Immature natural killer cell (primary cell): ENCODE measurements at regions not wholly inside any gene's neighbourhood (a gene's known extent, or its start where the extent isn't known, plus 50 kb on each side); places are given as distances from the start of the nearest gene placed in this dataset.

Experiments
- DNase-seq, 3 donors: peaks; one replicate each; pipeline ENCODE4 v3.0.0; 2022; ENCODE audit warnings: mixed read lengths in 1 of 3
- H3K27ac Mint-ChIP-seq, 6 donors: one replicate each; pipeline ENCODE4 v1.8.0; 2020; ENCODE audit warnings: mixed read lengths in 6 of 6, mild to moderate bottlenecking in 5 of 6, inconsistent platforms in 4 of 6, moderate library complexity in 3 of 6
- H3K27me3 Mint-ChIP-seq, 3 donors: one replicate each; pipeline ENCODE4 v1.8.0; 2020 to 2021; ENCODE audit warnings: low read depth in 3 of 3, mild to moderate bottlenecking in 3 of 3, mixed read lengths in 3 of 3, moderate library complexity in 3 of 3, inconsistent platforms in 1 of 3
- H3K36me3 Mint-ChIP-seq, 3 donors: one replicate each; pipeline ENCODE4 v1.8.0; 2020; ENCODE audit warnings: mixed read lengths in 3 of 3, inconsistent platforms in 2 of 3, mild to moderate bottlenecking in 2 of 3
- H3K4me1 Mint-ChIP-seq, 2 donors: one replicate each; pipeline ENCODE4 v1.8.0; 2020; ENCODE audit warnings: inconsistent platforms in 2 of 2, mild to moderate bottlenecking in 2 of 2, mixed read lengths in 2 of 2, moderate library complexity in 1 of 2
- H3K4me3 Mint-ChIP-seq, 5 donors: one replicate each; pipeline ENCODE4 v1.8.0; 2020; ENCODE audit warnings: mild to moderate bottlenecking in 5 of 5, mixed read lengths in 5 of 5, inconsistent platforms in 3 of 5, moderate library complexity in 3 of 5
- H3K9me3 Mint-ChIP-seq, 6 donors: one replicate each; pipeline ENCODE4 v1.8.0; 2020; ENCODE audit warnings: mild to moderate bottlenecking in 6 of 6, mixed read lengths in 6 of 6, inconsistent platforms in 4 of 6, moderate library complexity in 3 of 6

GRCh38 chr10:84059526-84059925 is 79.8 kb upstream of the GHITM start:
- Mint-ChIP-seq H3K36me3 (no peaks in the 10 kb centered on the region), H3K27me3 (peaks cover 7 to 10% (median 8%) of the 10 kb centered on the region in 3 donors), H3K9me3 (no peaks in the 10 kb centered on the region), H3K4me3 (no peak overlapping the region), H3K27ac (no peak overlapping the region), H3K4me1 (no peaks in the 10 kb centered on the region)
- DNase-seq: no peak

DNA sequence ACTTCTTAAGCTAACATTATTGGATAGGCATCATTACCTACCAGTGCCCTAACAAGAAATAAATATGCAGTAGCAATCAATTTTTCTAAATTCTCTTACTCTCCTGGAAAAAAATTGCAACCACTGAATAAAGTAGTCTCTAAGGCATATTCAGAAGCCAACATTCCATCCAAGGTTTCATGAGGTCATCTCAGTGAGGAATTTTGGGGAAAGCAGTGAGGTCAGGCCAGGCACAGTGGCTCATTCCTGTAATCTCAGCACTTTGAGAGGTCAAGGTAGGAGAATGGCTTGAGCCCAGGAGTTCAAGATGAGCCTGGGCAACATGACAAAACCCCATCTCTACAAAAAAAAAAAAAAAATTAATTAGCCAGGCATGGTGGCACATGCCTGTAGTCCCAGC is 75.9 kb upstream of the GHITM start:
- Mint-ChIP-seq H3K9me3 (no peaks in the 10 kb centered on the region), H3K4me1 (no peaks in the 10 kb centered on the region), H3K27ac (no peak overlapping the region), H3K27me3 (peaks cover 4 to 17% (median 9%) of the 10 kb centered on the region in 3 donors), H3K36me3 (no peaks in the 10 kb centered on the region), H3K4me3 (no peak overlapping the region)
- no peak for DNase-seq

GRCh38 chr10:84065804-84066601 is 73.3 kb upstream of the GHITM start:
- H3K27ac Mint-ChIP-seq: no peak overlapping the region
- DNase-seq: no peak
- H3K4me3 Mint-ChIP-seq: no peak overlapping the region

GRCh38 chr10:84074521-84074920 is 64.8 kb upstream of the GHITM start:
- Mint-ChIP-seq H3K36me3 (no peaks in the 10 kb centered on the region), H3K27ac (no peak overlapping the region), H3K4me1 (no peaks in the 10 kb centered on the region), H3K27me3 (peaks cover 3 to 4% (median 3%) of the 10 kb centered on the region in 3 donors), H3K4me3 (no peak overlapping the region), H3K9me3 (no peaks in the 10 kb centered on the region)
- DNase-seq: no peak

More at GRCh38 chr10:84065804-84066601, 73.3 kb upstream of the GHITM start:
- Mint-ChIP-seq H3K4me1 (no peaks in the 10 kb centered on the region), H3K9me3 (no peaks in the 10 kb centered on the region), H3K36me3 (no peaks in the 10 kb centered on the region), H3K27me3 (peaks cover 0 to 13% (median 9%) of the 10 kb centered on the region in 3 donors)

GRCh38 chr10:84075226-84076046 is 63.9 kb upstream of the GHITM start:
- H3K27me3 Mint-ChIP-seq: peaks cover 3 to 4% (median 3%) of the 10 kb centered on the region in 3 donors
- H3K4me3 Mint-ChIP-seq: no peak overlapping the region
- no peaks in the 10 kb centered on the region for H3K9me3 Mint-ChIP-seq
- H3K36me3 Mint-ChIP-seq: no peaks in the 10 kb centered on the region
- DNase-seq: no peak
- H3K4me1 Mint-ChIP-seq: no peaks in the 10 kb centered on the region
- no peak overlapping the region for H3K27ac Mint-ChIP-seq

DNA sequence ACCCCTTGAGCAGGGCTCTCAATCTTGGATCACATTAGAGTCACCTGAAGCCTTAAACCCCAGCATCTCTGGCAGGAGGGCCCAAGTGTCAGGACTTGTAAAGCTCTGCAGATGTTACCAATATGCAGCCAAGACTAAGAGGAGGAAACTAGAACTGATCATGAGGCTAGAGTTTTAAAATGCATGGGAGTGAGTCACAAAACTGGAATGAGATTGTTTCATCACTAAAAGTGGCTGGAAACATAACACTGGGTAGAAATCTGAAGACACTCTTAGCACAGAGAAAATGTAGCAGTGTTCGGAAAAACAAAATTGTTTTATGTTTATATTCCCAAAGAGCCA is 63.3 kb upstream of the GHITM start:
- Mint-ChIP-seq H3K36me3 (no peaks in the 10 kb centered on the region), H3K9me3 (no peaks in the 10 kb centered on the region), H3K27ac (no peak overlapping the region), H3K4me3 (no peak overlapping the region), H3K4me1 (no peaks in the 10 kb centered on the region), H3K27me3 (peaks cover 3 to 4% (median 3%) of the 10 kb centered on the region in 3 donors)
- DNase-seq: no peak

- Mint-ChIP-seq H3K27me3 (peaks cover 3 to 4% (median 3%) of the 10 kb centered on the region in 3 donors), H3K4me3 (no peak overlapping the region), H3K4me1 (no peaks in the 10 kb centered on the region), H3K27ac (no peak overlapping the region), H3K36me3 (no peaks in the 10 kb centered on the region), H3K9me3 (no peaks in the 10 kb centered on the region)
- DNase-seq: no peak
Measured at GRCh38 chr10:84076540-84077195, 62.6 kb upstream of the GHITM start.

GRCh38 chr10:84077768-84078167 is 61.5 kb upstream of the GHITM start:
- Mint-ChIP-seq H3K36me3 (no peaks in the 10 kb centered on the region), H3K27me3 (peaks cover 2 to 6% (median 4%) of the 10 kb centered on the region in 3 donors), H3K9me3 (no peaks in the 10 kb centered on the region), H3K27ac (no peak overlapping the region), H3K4me3 (no peak overlapping the region), H3K4me1 (no peaks in the 10 kb centered on the region)
- no peak for DNase-seq

- Mint-ChIP-seq H3K9me3 (peaks cover 0 to 1% (median 0%) of the 10 kb centered on the region in 6 donors), H3K4me1 (no peaks in the 10 kb centered on the region), H3K27ac (no peak overlapping the region), H3K36me3 (no peaks in the 10 kb centered on the region), H3K4me3 (no peak overlapping the region), H3K27me3 (peaks cover 1 to 6% (median 4%) of the 10 kb centered on the region in 3 donors)
- no peak for DNase-seq
Measured at GRCh38 chr10:84078771-84079170, 60.5 kb upstream of the GHITM start.

DNA sequence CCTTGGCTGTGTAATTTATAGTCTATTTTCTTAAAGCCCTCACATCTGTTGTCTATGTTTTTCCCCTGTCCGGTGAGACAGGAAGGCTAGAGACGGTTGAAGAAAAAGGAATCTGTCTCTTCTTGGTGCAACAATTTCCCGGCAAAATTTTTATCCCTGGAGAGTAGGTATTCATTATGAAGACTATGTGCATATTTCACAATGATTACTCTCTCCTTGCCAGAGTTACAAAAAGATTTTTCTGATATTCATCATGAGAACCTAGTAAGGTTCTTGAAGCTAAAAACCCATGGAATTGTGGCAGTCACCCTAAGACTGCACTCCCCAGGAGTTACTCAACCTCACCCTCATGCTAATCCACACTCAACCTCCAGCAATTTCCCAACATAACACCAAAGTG is 55.0 kb upstream of the GHITM start:
- Mint-ChIP-seq H3K36me3 (no peaks in the 10 kb centered on the region), H3K27me3 (peaks cover 3 to 14% (median 8%) of the 10 kb centered on the region in 3 donors), H3K4me1 (no peaks in the 10 kb centered on the region), H3K9me3 (peaks cover 0 to 9% (median under 1%) of the 10 kb centered on the region in 6 donors), H3K27ac (no peak overlapping the region), H3K4me3 (no peak overlapping the region)
- no peak for DNase-seq

DNA sequence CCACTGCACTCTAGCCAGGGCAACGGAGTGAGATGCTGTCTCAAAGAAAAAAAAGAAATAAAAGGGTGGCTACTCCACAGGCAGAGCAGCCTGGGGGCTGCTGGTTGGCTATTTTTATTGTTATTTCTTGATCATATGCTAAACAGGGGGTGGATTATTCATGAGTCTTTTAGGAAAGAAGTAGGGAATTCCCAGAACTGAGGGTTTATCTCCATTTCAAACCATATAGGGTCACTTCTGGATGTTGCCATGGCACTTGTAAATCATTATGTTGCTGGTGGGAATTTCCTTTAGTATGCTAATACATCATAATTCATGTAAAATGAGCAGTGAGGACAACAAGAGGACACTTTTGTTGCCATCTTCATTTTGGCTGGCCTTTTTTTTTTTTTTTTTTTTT is 52.1 kb upstream of the GHITM start:
- H3K4me3 Mint-ChIP-seq: no peak overlapping the region
- H3K4me1 Mint-ChIP-seq: no peaks in the 10 kb centered on the region
- no peaks in the 10 kb centered on the region for H3K36me3 Mint-ChIP-seq
- peaks cover 0 to 9% (median under 1%) of the 10 kb centered on the region in 6 donors for H3K9me3 Mint-ChIP-seq
- no peak for DNase-seq
- H3K27me3 Mint-ChIP-seq: peaks cover 5 to 25% (median 8%) of the 10 kb centered on the region in 3 donors
- H3K27ac Mint-ChIP-seq: no peak overlapping the region

DNA sequence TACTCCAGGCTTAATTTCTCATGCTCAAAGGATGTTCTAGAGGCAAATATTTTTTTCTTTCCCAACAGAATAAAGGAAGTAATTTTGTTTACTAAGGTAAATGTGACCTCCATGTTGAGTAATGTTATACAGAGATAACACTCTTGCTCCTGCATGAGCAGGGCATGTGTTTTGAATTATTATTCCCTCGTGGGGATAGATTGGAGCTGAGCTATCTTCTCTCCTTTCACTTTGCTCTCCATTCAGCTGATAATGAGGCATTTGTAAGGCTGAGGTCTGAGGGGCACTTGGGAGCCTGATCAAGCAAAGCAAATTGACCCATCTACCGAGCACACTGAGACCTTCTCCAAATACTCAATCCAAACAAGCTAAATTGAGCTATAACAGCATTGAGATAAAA is 50.7 kb upstream of the GHITM start:
- H3K4me3 Mint-ChIP-seq: no peak overlapping the region
- no peaks in the 10 kb centered on the region for H3K36me3 Mint-ChIP-seq
- H3K27ac Mint-ChIP-seq: no peak overlapping the region
- peaks cover 4 to 29% (median 9%) of the 10 kb centered on the region in 3 donors for H3K27me3 Mint-ChIP-seq
- no peaks in the 10 kb centered on the region for H3K4me1 Mint-ChIP-seq
- peaks cover 0 to 9% (median 0%) of the 10 kb centered on the region in 6 donors for H3K9me3 Mint-ChIP-seq
- no peak for DNase-seq

DNA sequence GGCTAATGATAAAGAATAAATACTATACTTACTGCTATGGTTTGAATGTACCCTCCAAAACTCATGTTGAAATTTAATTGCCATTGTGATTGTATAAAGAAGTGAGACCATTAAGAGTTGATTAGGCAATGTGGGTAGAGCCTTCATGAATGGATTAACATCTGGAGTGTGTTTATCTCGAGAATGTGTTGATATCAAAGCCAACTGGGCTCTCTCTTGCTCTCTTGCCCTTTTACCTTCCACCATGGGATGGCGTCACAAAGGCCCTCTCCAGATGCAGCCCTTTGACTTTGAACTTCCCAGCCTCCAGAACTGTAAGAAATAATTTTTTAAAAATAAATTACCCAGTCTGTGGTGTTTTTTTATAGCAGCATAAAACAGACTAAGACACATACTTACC is 50.1 kb upstream of the GHITM start:
- no peak for DNase-seq
- H3K9me3 Mint-ChIP-seq: peaks cover 0 to 4% (median 0%) of the 10 kb centered on the region in 6 donors
- no peaks in the 10 kb centered on the region for H3K36me3 Mint-ChIP-seq
- no peaks in the 10 kb centered on the region for H3K4me1 Mint-ChIP-seq
- no peak overlapping the region for H3K27ac Mint-ChIP-seq
- H3K4me3 Mint-ChIP-seq: no peak overlapping the region
- peaks cover 4 to 29% (median 10%) of the 10 kb centered on the region in 3 donors for H3K27me3 Mint-ChIP-seq
